ENCODE measurements at regions not wholly inside any gene's neighbourhood (a gene's known extent, or its start where the extent isn't known, plus 50 kb on each side); places are given as distances from the start of the nearest gene placed in this dataset.
"Not testable (repeated sequence)": the region's sequence is repeated elsewhere in the genome, so short reads cannot be mapped to it uniquely, and the experiment has no call there.

GRCh38 chr4:140249351-140249750 is 95.4 kb upstream of the MAML3 start:
- no peak for DNase-seq (ENCODE audit: low read depth in 3 of 3)

DNA sequence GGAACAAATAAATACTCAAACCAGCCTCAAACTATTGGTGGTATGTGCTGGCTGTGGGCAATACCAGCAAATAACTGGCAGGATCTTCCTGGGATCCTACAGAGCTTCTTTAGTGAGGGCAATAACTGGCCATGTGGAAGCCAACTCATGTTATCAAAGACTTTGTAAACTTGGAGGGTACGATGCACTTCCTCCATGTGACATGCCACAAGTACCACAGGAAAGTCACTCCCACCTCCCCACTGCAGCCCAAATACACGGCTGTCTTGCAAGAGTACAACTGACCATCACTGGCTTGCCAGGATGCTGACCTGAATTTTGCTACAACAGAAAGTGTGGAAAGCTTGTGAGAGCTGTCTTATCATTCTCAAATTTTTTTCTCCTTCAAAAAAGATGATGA is 93.3 kb upstream of the MAML3 start:
- no peak for DNase-seq (ENCODE audit: low read depth in 3 of 3)

DNA sequence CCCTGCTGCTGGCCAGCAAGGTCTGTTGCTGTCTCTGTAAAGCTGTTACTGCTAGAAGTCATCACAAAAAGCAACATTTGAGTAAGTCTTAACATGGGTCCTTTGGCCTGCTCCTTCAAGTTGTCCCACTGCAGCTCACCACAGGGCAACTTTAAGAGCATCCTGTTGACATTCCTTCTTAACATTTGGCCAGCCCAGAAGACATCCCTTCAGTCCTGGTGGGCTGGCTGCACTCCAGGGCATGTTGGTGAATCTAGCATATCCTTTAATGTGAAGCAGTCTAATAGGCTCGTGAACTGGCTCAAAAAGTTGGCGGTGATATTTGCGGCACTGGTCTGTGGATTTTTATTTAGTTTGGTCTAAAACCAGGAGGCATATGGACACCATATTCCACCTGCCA is 92.2 kb upstream of the MAML3 start:
- DNase-seq (ENCODE audit: low read depth in 3 of 3), result no peak

GRCh38 chr4:140244328-140244727 is 90.3 kb upstream of the MAML3 start:
- DNase-seq (ENCODE audit: low read depth in 3 of 3), result no peak

DNA sequence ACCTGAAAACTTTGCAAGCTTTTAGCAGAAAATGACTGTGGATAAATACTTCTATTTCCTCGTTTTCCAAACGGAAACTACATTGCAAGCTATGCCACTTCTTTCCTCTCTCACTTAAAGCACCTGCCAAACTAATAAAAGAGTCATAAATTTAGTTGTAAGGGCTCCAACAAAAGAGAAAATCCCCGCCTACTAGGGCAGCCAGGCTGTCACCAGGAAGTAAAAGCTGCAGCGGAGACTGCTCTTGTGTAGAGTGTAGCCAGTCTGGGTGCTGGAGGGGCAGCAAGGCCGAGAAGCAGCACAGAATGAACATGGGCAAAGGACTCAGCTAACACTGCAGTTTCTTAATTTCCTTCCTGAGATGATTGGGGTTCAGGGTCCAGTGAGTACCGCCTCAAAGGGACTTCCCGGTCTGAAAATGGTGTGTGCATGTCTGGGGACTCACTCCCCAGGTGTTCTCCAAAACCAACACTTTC is 89.3 kb upstream of the MAML3 start:
- DNase-seq (ENCODE audit: low read depth in 3 of 3), result no peak

DNA sequence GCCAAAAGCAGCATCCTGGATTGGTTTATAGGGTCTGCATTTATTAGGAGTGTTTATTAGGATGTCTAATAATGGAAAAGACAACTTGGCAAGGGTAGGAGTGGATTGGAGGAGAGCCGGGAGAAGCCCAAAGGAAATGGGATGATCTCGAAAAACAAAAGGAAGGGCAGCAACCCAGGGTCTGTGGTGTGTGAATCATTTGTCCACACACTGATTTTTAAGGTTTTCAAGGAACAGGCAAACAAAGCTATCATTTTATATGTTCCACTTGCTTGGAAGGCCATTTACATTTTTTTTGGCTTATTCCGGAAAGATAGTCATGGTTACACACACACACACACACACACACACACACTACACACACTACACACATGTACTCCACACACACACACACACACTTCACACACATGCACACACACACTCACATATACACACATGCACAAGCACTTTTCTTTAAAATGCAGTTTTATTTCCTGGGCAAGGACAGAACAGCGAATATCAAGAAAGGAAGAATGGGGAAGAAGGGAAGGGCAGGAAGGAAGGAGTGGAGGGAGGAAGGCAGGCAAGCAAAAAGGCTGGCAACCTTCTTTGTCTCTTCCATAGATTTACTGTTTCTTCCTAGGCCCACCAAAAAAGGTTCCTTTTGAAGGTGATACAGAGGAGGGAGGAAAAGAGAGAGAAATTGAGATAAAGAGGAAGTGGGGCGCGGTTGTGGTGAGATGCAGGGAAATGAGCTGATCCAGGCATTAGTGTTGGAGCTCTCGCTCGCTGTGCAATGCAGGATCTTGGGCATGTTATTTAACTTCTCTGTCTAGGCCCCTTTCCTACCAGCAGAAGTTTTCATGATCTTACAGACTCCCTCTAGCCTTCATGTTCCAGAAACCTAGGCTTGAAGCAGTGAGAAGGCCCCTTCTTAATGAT is 88.6 kb upstream of the MAML3 start:
- DNase-seq (ENCODE audit: low read depth in 3 of 3), result no peak

GRCh38 chr4:140240237-140240636 is 86.3 kb upstream of the MAML3 start:
- no peak for DNase-seq (ENCODE audit: low read depth in 3 of 3)

GRCh38 chr4:140239311-140239710 is 85.3 kb upstream of the MAML3 start:
- DNase-seq (ENCODE audit: low read depth in 3 of 3), result no peak

GRCh38 chr4:140238351-140239056 is 84.5 kb upstream of the MAML3 start:
- DNase-seq (ENCODE audit: low read depth in 3 of 3), result no peak

- no peak for DNase-seq (ENCODE audit: low read depth in 3 of 3)
These were observed 83.8 kb upstream of the MAML3 start for GRCh38 chr4:140237616-140238350.

- DNase-seq (ENCODE audit: low read depth in 3 of 3), result no peak
These were observed 82.7 kb upstream of the MAML3 start for GRCh38 chr4:140236654-140237169.

- no peak for DNase-seq (ENCODE audit: low read depth in 3 of 3)
These were observed 80.7 kb upstream of the MAML3 start for GRCh38 chr4:140234697-140235060.

GRCh38 chr4:140233791-140234696 is 80.1 kb upstream of the MAML3 start:
- DNase-seq (ENCODE audit: low read depth in 3 of 3), result no peak

DNA sequence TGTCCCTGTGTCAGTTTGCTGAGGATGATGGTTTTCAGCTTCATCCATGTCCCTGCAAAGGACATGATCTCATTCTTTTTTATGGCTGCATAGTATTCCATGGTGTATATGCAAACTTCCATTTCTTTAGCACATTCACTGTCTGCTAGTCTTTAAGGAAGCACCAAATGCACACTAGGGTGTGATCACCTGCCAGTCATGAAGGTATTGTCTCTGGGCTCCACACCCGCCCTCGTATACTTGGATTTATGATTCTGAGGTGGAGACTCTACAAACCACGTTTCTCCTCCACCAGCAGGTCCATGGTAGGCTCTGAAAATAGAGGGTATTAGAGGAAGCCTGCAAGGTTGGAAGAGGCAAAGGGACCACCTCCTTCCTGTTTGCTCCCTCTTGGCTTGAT is 75.9 kb upstream of the MAML3 start:
- DNase-seq (ENCODE audit: low read depth in 3 of 3), result no peak

DNA sequence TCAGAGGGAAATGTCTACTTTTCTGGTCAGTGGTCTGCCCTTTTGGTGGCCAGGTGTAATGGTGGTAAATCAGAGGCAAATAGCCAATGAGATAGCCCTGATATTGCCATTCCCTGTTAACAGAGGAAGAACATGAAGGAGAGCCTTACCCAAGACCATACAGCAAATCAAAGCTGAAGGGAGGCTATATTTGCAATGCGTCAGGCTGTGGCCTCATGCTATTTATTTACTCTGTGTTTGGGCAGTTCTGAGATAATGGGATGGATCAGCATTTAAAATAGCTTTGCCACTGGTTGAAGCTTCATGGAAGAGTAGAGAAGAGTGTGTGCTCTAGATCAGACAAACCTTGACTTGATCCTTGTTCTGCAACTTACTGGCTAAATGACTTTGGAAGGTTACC is 73.3 kb upstream of the MAML3 start:
- no peak for DNase-seq (ENCODE audit: low read depth in 3 of 3)

GRCh38 chr4:140223056-140223810 is 69.2 kb upstream of the MAML3 start:
- no peak for DNase-seq (ENCODE audit: low read depth in 3 of 3)

DNA sequence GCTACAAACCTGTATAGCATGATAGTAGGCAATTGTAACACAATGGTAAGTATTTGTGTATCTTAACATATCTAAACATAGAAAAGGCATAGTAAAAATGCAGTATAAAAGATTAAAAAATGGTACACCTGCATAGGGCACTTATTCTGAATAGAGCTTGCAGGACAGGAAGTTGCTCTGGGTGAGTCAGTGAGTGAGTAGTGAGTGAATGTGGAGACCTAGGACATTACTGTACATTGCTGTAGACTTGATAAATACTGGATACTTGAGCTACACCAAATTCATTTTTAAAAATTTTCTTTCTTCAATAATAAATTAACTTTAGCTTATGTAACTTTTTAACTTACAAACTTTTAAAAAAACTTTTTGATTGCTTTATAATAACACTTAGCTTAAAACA is 68.2 kb upstream of the MAML3 start:
- DNase-seq (ENCODE audit: low read depth in 3 of 3), result no peak

- no peak for DNase-seq (ENCODE audit: low read depth in 3 of 3)
These were observed 66.1 kb upstream of the MAML3 start for GRCh38 chr4:140220058-140220457.

GRCh38 chr4:140219567-140219966 is 65.6 kb upstream of the MAML3 start:
- no peak for DNase-seq (ENCODE audit: low read depth in 3 of 3)

- DNase-seq (ENCODE audit: low read depth in 3 of 3), result not testable (repeated sequence)
These were observed 65.1 kb upstream of the MAML3 start for GRCh38 chr4:140219070-140219469.

Data from stimulated activated CD4-positive, alpha-beta T cell treated with anti-CD3 and anti-CD28 coated beads, TNF-alpha, amount 100 ng/mL, for 48 hours (primary cell).